IMR-90 (cell line): ENCODE measurements at regions not wholly inside any gene's neighbourhood (a gene's known extent, or its start where the extent isn't known, plus 50 kb on each side); places are given as distances from the start of the nearest gene placed in this dataset.

Experiments used
- ATAC-seq: fragments of 200-7000 bp; cut with Tn5 transposase; 2 replicates; pipeline ENCODE4 v1.9.1; 2020; ENCODE audit warnings: low read depth, mild to moderate bottlenecking, moderate library complexity
- BruUV-seq: library from RNA; stranded (reverse); fragments of 400-500 nt; replicated peaks from 2 replicates; lab custom pipeline; 2021; lab: Mats Ljungman, UMichigan
- CTCF ChIA-PET: fragments of 300-600 bp; formaldehyde crosslinking; extraction: SDS; loops from one replicate; lab custom pipeline; 2021; ENCODE audit warnings: antibody characterized with exemption; lab: Yijun Ruan, JAX
- POLR2A ChIA-PET: fragments of 300-600 bp; sonication (Branson Sonifier 250); formaldehyde crosslinking; loops from one replicate; lab custom pipeline; 2022; ENCODE audit warnings: antibody characterized with exemption; ENCODE audit not compliant: unreplicated experiment; lab: Charles Lee
- DNase-seq: peaks from one replicate; pipeline ENCODE4 v3.0.0; 2013
- H2AFZ ChIP-seq: replicated peaks from 2 replicates; pipeline ENCODE3; 2013; ENCODE audit warnings: low read length, mild to moderate bottlenecking; ENCODE audit not compliant: poor library complexity
- H2AK5ac ChIP-seq: 2 replicates; pipeline ENCODE4 v1.6.1; 2013; ENCODE audit warnings: low read depth, low read length, inconsistent platforms
- H2AK9ac ChIP-seq: replicated peaks from 2 replicates; pipeline ENCODE3; 2013; ENCODE audit warnings: mild to moderate bottlenecking, low read depth, low read length, moderate library complexity; ENCODE audit not compliant: poor library complexity
- H2BK120ac ChIP-seq: 2 replicates; pipeline ENCODE4 v1.6.1; 2013; ENCODE audit warnings: low read depth, low read length, inconsistent platforms
- H2BK15ac ChIP-seq: 3 replicates; pipeline ENCODE4 v1.6.1; 2013; ENCODE audit warnings: low read depth, low read length, inconsistent platforms
- H2BK20ac ChIP-seq: 2 replicates; pipeline ENCODE4 v1.6.1; 2013; ENCODE audit warnings: low read depth, mild to moderate bottlenecking, inconsistent platforms, low read length, moderate library complexity
- H2BK5ac ChIP-seq: 2 replicates; pipeline ENCODE4 v1.6.1; 2013; ENCODE audit warnings: mild to moderate bottlenecking, low read depth, low read length, inconsistent platforms; ENCODE audit not compliant: poor library complexity, severe bottlenecking
- H3K14ac ChIP-seq: replicated peaks from 2 replicates; pipeline ENCODE4 v1.6.1; 2013; ENCODE audit warnings: low read depth, low read length, inconsistent platforms
- H3K18ac ChIP-seq: 2 replicates; pipeline ENCODE4 v1.6.1; 2013; ENCODE audit warnings: low read depth, low read length, control low read depth
- H3K23ac ChIP-seq: 2 replicates; pipeline ENCODE4 v1.6.1; 2013; ENCODE audit warnings: low read depth, low read length, inconsistent platforms
- H3K27ac ChIP-seq: 2 replicates; pipeline ENCODE4 v1.5.1; 2013; ENCODE audit warnings: mild to moderate bottlenecking, control low read depth, low read length; ENCODE audit not compliant: insufficient read depth
- H3K27me3 ChIP-seq: 2 replicates; pipeline ENCODE4 v1.6.1; 2013; ENCODE audit warnings: low read length; ENCODE audit not compliant: control insufficient read depth, insufficient read depth
- H3K36me3 ChIP-seq: 2 replicates; pipeline ENCODE4 v1.6.1; 2013; ENCODE audit warnings: low read length, mixed read lengths; ENCODE audit not compliant: control insufficient read depth, insufficient read depth
- H3K4ac ChIP-seq: 2 replicates; pipeline ENCODE4 v1.6.1; 2013; ENCODE audit warnings: low read depth, low read length, inconsistent platforms
- H3K4me1 ChIP-seq: 2 replicates; pipeline ENCODE4 v1.6.1; 2013; ENCODE audit warnings: low read length, mixed read lengths; ENCODE audit not compliant: control insufficient read depth, insufficient read depth
- H3K4me2 ChIP-seq: 2 replicates; pipeline ENCODE4 v1.6.1; 2013; ENCODE audit warnings: low read depth, mild to moderate bottlenecking, control low read depth, low read length, moderate library complexity
- H3K4me3 ChIP-seq: 2 replicates; pipeline ENCODE4 v1.5.1; 2013; ENCODE audit warnings: low read depth, mild to moderate bottlenecking, control low read depth, low read length, moderate library complexity; ENCODE audit not compliant: insufficient read depth
- H3K56ac ChIP-seq: 2 replicates; pipeline ENCODE4 v1.6.1; 2013; ENCODE audit warnings: low read length, inconsistent platforms; ENCODE audit not compliant: insufficient read depth; ENCODE audit errors: extremely low read depth
- H3K79me1 ChIP-seq, 2 experiments: 2 replicates each; pipeline ENCODE4 v1.6.1; 2013; ENCODE audit warnings: low read length in 2 of 2, inconsistent platforms in 1 of 2, low read depth in 1 of 2
- H3K9ac ChIP-seq: 2 replicates; pipeline ENCODE4 v1.6.1; 2013; ENCODE audit warnings: low read depth, low read length, control low read depth
- H3K9me1 ChIP-seq: 2 replicates; pipeline ENCODE4 v1.6.1; 2013; ENCODE audit warnings: low read length, inconsistent platforms; ENCODE audit not compliant: insufficient read depth
- H3K9me3 ChIP-seq: 2 replicates; pipeline ENCODE4 v1.6.1; 2013; ENCODE audit warnings: low read length; ENCODE audit not compliant: control insufficient read depth, insufficient read depth
- H4K20me1 ChIP-seq: 2 replicates; pipeline ENCODE4 v1.6.1; 2013; ENCODE audit warnings: low read length, inconsistent platforms; ENCODE audit not compliant: insufficient read depth
- H4K5ac ChIP-seq: 2 replicates; pipeline ENCODE4 v1.6.1; 2013; ENCODE audit warnings: mild to moderate bottlenecking, low read depth, low read length, control low read depth
- H4K8ac ChIP-seq, 2 experiments: 2 replicates each; pipeline ENCODE4 v1.6.1; 2013; ENCODE audit warnings: low read depth in 2 of 2, low read length in 2 of 2, control low read depth in 1 of 2, inconsistent platforms in 1 of 2
- H4K91ac ChIP-seq: 2 replicates; pipeline ENCODE4 v1.6.1; 2013; ENCODE audit warnings: low read depth, low read length, inconsistent platforms; ENCODE audit not compliant: insufficient read depth
- BHLHE40 ChIP-seq: fragments of 150-350 bp; IDR thresholded peaks from 2 replicates; pipeline ENCODE4 v1.6.1; 2016; ENCODE audit warnings: mild to moderate bottlenecking, low read depth, low read length
- CEBPB ChIP-seq: IDR thresholded peaks from 2 replicates; pipeline ENCODE4 v1.6.1; 2012; ENCODE audit warnings: low read depth, low read length, improper control_type of control experiment
- ELK1 ChIP-seq: fragments of 150-350 bp; IDR thresholded peaks from 2 replicates; pipeline ENCODE4 v1.6.1; 2016; ENCODE audit warnings: low read depth, mild to moderate bottlenecking, low read length, moderate library complexity, borderline replicate concordance
- MAZ ChIP-seq: IDR thresholded peaks from 2 replicates; pipeline ENCODE4 v1.6.1; 2012; ENCODE audit warnings: low read depth, mild to moderate bottlenecking, low read length, improper control_type of control experiment, moderate library complexity, borderline replicate concordance
- MXI1 ChIP-seq: IDR thresholded peaks from 2 replicates; pipeline ENCODE4 v1.6.1; 2012; ENCODE audit warnings: low read depth, mild to moderate bottlenecking, low read length, moderate library complexity, borderline replicate concordance
- NFE2L2 ChIP-seq: fragments of 150-350 bp; IDR thresholded peaks from 2 replicates; pipeline ENCODE4 v1.6.1; 2016; ENCODE audit warnings: low read depth, mild to moderate bottlenecking, low read length
- POLR2A ChIP-seq: IDR thresholded peaks from 2 replicates; pipeline ENCODE4 v1.6.1; 2012; ENCODE audit warnings: mild to moderate bottlenecking, low read depth, low read length
- RAD21 ChIP-seq: IDR thresholded peaks from 2 replicates; pipeline ENCODE4 v1.6.1; 2012; ENCODE audit warnings: low read length, improper control_type of control experiment
- RCOR1 ChIP-seq: IDR thresholded peaks from 2 replicates; pipeline ENCODE4 v1.6.1; 2012; ENCODE audit warnings: mild to moderate bottlenecking, low read length, improper control_type of control experiment; ENCODE audit not compliant: insufficient replicate concordance
- RFX5 ChIP-seq: IDR thresholded peaks from 2 replicates; pipeline ENCODE4 v1.8.0; 2012; ENCODE audit warnings: low read depth, mild to moderate bottlenecking, low read length, moderate library complexity
- SMC3 ChIP-seq: fragments of 150-350 bp; IDR thresholded peaks from 2 replicates; pipeline ENCODE4 v1.6.1; 2016; ENCODE audit warnings: low read depth, mild to moderate bottlenecking, antibody characterized with exemption, low read length, moderate library complexity
- WGBS, 2 experiments: methylation state at CpG; one replicate each; pipeline versions ENCODE4 v1.1.5 to v1.1.7; 2013; ENCODE audit warnings: missing lambda C conversion rate in 2 of 2; ENCODE audit not compliant: insufficient read length in 1 of 2; ENCODE audit errors: extremely low coverage in 2 of 2; 5-methylcytosine and 5-hydroxymethylcytosine counted together
- dilution Hi-C: fragments of 300-500 bp; cut with HindIII; formaldehyde crosslinking; loops from one replicate; pipeline ENCODE4 v1.14.3; 2018; ENCODE audit warnings: low sequenced_read_pairs; ENCODE audit not compliant: unreplicated experiment
- in situ Hi-C: fragments of 300-500 bp; cut with MboI; formaldehyde crosslinking; loops from 3 replicates; pipeline ENCODE4 v1.14.3; 2019; ENCODE audit warnings: low sequenced_read_pairs, inconsistent platforms, mixed read lengths
- intact Hi-C: fragments of 100-400 bp; cut with micrococcal nuclease; formaldehyde crosslinking; loops from 2 replicates; pipeline ENCODE4 v1.10.0; 2022
- TF ChIP-seq, protein P1 (sequence below): conservative IDR thresholded peaks from 2 replicates; pipeline ENCODE4 v1.5.1; 2012; ENCODE audit warnings: mild to moderate bottlenecking, low read depth, low read length, improper control_type of control experiment
- TF ChIP-seq, protein P2 (sequence below): fragments of 150-350 bp; IDR thresholded peaks from 2 replicates; pipeline ENCODE4 v1.6.1; 2017; ENCODE audit warnings: mild to moderate bottlenecking, antibody characterized with exemption, low read length, low read depth

DNA sequence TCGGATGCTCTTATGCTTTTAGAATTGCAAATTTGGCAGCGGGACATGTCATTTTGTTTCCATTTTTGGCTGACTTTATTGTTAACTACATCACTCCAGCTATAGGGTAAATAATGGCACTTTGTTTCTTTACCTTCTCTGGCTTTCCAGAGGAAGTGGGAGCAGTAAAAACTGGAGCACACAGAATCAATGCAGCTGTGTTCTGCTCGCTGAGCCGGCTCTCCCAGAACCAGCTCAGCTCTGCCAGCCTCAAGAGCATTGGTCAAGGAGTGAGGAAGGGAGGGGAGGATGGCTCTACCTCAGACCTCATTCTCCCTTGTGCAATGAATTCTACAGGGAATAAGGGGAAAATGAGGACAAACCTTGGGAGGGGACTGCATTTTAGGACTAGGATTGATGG lies 50.5 kb upstream of the SPATA13 start:
- no peak for TF ChIP-seq SMC3
- TF ChIP-seq NFE2L2: no peak
- no peak for TF ChIP-seq CEBPB
- TF ChIP-seq, protein P1, sequence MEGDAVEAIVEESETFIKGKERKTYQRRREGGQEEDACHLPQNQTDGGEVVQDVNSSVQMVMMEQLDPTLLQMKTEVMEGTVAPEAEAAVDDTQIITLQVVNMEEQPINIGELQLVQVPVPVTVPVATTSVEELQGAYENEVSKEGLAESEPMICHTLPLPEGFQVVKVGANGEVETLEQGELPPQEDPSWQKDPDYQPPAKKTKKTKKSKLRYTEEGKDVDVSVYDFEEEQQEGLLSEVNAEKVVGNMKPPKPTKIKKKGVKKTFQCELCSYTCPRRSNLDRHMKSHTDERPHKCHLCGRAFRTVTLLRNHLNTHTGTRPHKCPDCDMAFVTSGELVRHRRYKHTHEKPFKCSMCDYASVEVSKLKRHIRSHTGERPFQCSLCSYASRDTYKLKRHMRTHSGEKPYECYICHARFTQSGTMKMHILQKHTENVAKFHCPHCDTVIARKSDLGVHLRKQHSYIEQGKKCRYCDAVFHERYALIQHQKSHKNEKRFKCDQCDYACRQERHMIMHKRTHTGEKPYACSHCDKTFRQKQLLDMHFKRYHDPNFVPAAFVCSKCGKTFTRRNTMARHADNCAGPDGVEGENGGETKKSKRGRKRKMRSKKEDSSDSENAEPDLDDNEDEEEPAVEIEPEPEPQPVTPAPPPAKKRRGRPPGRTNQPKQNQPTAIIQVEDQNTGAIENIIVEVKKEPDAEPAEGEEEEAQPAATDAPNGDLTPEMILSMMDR: no peak
- TF ChIP-seq POLR2A: no peak
- no peak for TF ChIP-seq MXI1
- TF ChIP-seq, protein P2, sequence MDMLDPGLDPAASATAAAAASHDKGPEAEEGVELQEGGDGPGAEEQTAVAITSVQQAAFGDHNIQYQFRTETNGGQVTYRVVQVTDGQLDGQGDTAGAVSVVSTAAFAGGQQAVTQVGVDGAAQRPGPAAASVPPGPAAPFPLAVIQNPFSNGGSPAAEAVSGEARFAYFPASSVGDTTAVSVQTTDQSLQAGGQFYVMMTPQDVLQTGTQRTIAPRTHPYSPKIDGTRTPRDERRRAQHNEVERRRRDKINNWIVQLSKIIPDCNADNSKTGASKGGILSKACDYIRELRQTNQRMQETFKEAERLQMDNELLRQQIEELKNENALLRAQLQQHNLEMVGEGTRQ: no peak
- no peak for TF ChIP-seq ELK1
- no peak for TF ChIP-seq RAD21
- no peak for TF ChIP-seq RCOR1
- TF ChIP-seq RFX5: no peak
- no peak for TF ChIP-seq BHLHE40
- TF ChIP-seq MAZ: no peak
- no peak overlapping the region for H4K91ac ChIP-seq
- H3K4ac ChIP-seq: no peak overlapping the region
- H3K27ac ChIP-seq: no peak overlapping the region
- H2BK20ac ChIP-seq: no peak overlapping the region
- no TSS peak for BruUV-seq
- no peak overlapping the region for H3K23ac ChIP-seq
- no peaks in the 10 kb centered on the region for H3K9me1 ChIP-seq
- H3K56ac ChIP-seq: no peak overlapping the region
- in situ Hi-C loops: no loop called here
- H2BK15ac ChIP-seq: no peak overlapping the region
- intact Hi-C loops: no loop called here
- ChIA-PET POLR2A (no interaction called here), CTCF (no interaction called here)
- no peak overlapping the region for H2BK5ac ChIP-seq
- no peak overlapping the region for H2AK9ac ChIP-seq
- no peak overlapping the region for H2AFZ ChIP-seq
- H3K27me3 ChIP-seq: no peaks in the 10 kb centered on the region
- no peak overlapping the region for H3K9ac ChIP-seq
- H4K8ac ChIP-seq: no peak overlapping the region
- dilution Hi-C loops: no loop called here
- H3K18ac ChIP-seq: no peak overlapping the region
- no peak overlapping the region for H3K4me2 ChIP-seq
- H3K14ac ChIP-seq: no peak overlapping the region
- no peaks in the 10 kb centered on the region; the same call in 1 of the 2 replicates for H3K4me1 ChIP-seq
- H3K9me3 ChIP-seq: no peaks in the 10 kb centered on the region
- no peak overlapping the region for H3K4me3 ChIP-seq
- no peak overlapping the region for H4K5ac ChIP-seq
- WGBS, 2 experiments: no CpG with 5 or more reads among the region's 4 CpGs
- H2AK5ac ChIP-seq: no peak overlapping the region
- no peak for ATAC-seq
- no peak for DNase-seq
- H4K20me1 ChIP-seq: no peaks in the 10 kb centered on the region
- H3K36me3 ChIP-seq: no peaks in the 10 kb centered on the region
- H3K79me1 ChIP-seq: no peaks in the 10 kb centered on the region
- H2BK120ac ChIP-seq: no peak overlapping the region
